Hepatocyte (in vitro differentiated cells): ENCODE measurements at regions not wholly inside any gene's neighbourhood (a gene's known extent, or its start where the extent isn't known, plus 50 kb on each side); places are given as distances from the start of the nearest gene placed in this dataset.

Source experiments
- CTCF ChIP-seq: fragments of 200-600 bp; sonication (generic); IDR thresholded peaks from 2 replicates; pipeline ENCODE4 v1.5.1; 2016; ENCODE audit warnings: antibody characterized with exemption, mild to moderate bottlenecking; ENCODE audit not compliant: poor library complexity
- EZH2 ChIP-seq: fragments of 200-600 bp; sonication (generic); IDR thresholded peaks from 2 replicates; pipeline ENCODE4 v1.6.1; 2016; ENCODE audit warnings: antibody characterized with exemption, mild to moderate bottlenecking, borderline replicate concordance
- EZH2phosphoT487 ChIP-seq: fragments of 200-600 bp; sonication (generic); IDR thresholded peaks from one replicate; pipeline ENCODE4 v1.6.1; 2018; ENCODE audit warnings: antibody characterized with exemption, mild to moderate bottlenecking, low read depth, moderate library complexity; ENCODE audit not compliant: unreplicated experiment, severe bottlenecking

- no peak for TF ChIP-seq CTCF
- TF ChIP-seq EZH2: no peak
- no peak for TF ChIP-seq EZH2phosphoT487
These were observed 362.6 kb downstream of the GASK1B start for GRCh38 chr4:157810137-157810774.
